GM19397 (cell line): ENCODE measurements at regions not wholly inside any gene's neighbourhood (a gene's known extent, or its start where the extent isn't known, plus 50 kb on each side); places are given as distances from the start of the nearest gene placed in this dataset.
"Not testable (repeated sequence)": the region's sequence is repeated elsewhere in the genome, so short reads cannot be mapped to it uniquely, and the experiment has no call there.

Experiments used
- ATAC-seq: cut with Tn5 transposase; IDR thresholded peaks from one replicate; pipeline ENCODE4 v1.9.1; 2021; ENCODE audit warnings: mild to moderate bottlenecking, moderate library complexity; ENCODE audit not compliant: unreplicated experiment

DNA sequence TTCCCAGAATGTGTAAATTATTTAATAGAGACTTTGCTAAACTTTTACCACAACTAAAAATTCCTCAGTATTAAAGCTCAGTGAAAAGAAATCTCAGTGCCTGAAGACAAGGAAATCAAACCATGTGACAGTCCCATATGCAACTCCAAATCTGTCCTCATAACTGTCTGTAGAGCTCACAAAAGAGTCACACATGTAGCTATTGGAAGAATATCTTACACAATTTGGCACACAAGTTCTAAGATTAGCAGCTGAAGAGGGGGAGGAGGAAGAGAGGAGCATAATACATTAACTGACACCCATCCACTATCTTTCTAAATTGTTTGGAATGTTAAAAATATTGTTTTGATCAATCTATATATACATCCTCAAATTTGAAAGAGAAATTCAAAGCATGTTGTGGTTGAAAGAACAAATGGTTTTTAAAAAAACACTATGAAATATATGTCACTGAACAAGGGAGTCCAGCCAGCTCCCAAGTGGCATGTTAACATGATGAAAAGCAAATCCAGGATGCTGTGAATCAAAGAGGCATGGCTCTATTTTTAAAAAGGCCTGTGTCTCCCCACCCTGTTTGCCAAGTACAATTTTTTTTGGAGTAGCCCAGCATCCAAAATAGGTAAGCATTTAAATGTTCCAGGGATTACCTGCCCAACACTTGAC is 126.3 kb upstream of the NANOGP8 start:
- no peak for ATAC-seq

DNA sequence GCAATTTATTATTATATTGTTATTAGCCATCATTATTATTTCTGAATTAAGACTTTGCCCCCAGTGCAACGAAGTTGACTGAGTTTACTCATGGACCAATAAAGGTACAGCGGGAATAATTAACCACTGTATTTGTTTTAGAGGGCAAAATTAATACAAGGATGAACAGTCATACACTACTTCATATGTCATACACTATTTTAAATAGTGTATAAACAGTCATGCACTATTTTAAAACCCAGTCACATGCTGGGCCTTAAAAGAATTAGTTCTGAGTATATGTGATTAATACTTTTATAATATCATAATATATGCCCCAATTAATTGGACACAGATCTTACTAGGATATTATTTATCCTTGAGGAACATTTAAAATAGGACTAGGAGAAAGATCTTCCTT is 125.3 kb upstream of the NANOGP8 start:
- ATAC-seq: no peak

DNA sequence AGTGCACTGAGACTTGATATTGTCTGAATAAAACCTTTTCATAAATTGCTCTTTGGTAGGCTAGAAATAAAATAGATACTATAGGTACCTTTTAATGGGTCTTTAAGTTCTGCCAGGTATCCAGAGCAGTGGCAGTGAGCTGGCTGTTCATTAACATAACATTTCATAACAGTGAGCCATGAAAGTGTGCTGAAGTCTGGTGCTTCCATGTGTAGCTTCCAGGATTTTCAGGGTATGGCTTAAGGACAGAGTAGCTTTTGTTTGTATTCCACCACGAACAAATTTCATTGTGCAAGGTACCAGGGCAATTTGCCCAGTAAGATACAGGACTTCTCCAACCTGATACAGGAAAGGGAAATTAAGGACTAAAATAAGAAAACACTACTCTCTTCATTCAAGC is 124.7 kb upstream of the NANOGP8 start:
- no peak for ATAC-seq

DNA sequence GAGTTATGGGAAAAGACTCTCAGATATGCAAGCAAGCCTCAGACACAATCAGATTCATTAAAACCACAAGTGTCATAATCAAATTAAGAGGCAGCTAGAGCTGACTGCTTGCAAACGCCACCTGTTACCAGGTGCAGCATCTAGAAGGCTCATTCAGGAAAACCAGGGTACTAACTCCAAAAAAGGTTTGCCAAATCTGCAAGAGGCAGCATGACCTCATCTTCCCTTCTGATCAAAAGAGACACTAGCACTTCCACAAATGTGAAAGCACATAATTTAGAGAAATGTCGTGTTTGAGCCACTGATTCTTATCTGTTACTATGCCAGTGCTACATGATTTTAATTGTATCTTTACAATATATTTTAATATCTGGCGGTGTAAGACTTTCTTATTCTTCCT is 123.3 kb upstream of the NANOGP8 start:
- no peak for ATAC-seq

DNA sequence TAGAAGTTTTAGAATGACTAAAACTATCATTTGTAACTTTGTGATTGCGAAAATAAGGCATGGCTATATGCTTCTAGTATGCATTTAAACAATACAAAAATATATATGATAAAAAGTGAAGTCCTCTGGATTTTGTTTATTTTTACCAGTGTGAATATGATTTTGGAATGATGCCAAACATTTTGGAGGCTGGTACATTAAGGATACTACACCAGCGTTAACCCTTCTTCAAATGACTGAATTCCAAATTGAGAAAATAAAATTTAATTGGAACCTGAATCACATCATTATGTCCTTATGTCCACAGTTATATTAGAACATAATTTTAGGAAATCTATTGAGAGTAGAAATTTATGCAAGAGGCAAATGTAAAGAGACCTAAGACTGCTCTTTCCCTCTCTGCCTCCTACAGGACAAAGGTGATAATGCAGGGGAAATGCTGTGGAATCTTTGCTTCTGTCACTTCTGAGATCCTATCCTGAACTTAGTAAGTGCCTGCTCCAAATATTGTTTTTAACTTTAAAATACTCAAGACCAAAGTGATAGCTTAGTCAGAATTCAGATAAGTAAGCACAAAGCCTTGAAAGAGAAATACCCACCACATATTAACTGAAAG is 121.1 kb upstream of the NANOGP8 start:
- ATAC-seq: no peak

DNA sequence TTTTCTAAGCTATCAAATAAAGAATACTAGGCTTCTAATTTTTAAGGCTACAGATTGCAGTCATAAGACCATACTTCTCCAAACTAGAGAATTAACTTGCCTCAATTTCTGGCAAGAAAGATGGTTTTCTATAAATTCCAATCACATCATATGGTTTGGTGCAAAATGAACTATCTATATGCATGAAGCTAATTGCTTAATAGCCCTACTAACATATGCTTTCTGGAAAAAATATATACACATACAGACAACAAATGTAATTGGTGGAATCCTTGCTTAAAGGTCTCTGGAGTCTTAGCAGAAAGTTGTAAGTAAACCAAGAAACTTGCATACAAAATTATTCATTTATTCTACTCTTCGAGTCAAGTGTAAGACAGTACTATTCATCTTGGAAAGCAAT is 113.1 kb upstream of the NANOGP8 start:
- ATAC-seq: no peak

DNA sequence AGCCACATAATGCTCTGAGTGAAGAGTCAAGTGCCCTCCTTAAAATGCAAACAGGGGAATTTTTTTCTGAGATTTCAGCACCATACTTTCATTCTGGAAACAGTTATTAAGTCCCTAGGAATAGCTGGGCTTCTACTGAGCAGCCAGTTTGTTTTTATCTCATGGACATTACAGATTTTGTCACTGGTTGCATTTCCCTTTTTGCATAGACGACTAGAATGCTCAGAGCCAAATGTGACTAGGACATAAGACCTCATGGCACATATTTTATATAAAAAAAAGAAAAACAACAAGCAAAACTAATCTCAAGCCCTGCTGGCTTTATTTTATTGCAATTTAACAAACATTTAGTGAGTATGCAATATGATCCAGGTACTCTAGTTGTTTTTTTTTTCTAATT is 112.7 kb upstream of the NANOGP8 start:
- no peak for ATAC-seq

DNA sequence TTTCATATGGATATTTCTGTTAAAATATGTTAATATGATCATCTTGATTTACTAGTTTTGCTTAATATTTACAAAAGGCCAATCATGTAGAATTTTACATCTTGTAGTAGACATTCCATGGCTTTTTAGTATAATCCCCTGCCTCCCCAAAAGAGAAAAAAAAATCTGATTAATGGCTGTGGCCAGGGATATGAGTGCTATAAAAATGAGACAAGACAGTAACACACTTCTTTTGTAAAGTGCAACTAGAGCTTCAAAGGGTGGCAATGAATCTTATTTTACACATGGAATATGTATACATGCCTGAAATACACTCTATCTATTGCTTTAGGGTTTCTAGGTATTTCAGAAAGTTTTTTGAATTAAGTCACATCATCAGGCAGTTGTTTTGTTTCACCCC is 112.2 kb upstream of the NANOGP8 start:
- ATAC-seq: no peak

DNA sequence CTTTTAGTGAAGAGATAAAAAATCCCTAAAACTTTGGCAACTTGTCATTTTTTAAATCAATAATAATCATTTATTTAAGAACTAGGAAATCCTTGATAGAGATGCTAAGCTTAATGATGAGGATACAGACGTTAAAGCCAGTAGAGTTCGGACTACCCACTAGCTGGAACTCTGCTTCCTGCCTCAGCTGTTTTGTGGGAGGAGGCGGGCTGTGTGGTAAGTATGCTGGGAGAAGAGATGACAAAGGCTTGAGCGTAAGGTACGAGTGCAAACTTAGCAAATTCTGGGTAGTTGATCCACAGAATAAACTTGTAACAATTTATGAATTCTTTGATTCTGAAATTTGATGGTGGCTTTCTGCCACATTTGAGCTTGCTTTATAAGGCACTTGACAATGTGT is 111.2 kb upstream of the NANOGP8 start:
- no peak for ATAC-seq

DNA sequence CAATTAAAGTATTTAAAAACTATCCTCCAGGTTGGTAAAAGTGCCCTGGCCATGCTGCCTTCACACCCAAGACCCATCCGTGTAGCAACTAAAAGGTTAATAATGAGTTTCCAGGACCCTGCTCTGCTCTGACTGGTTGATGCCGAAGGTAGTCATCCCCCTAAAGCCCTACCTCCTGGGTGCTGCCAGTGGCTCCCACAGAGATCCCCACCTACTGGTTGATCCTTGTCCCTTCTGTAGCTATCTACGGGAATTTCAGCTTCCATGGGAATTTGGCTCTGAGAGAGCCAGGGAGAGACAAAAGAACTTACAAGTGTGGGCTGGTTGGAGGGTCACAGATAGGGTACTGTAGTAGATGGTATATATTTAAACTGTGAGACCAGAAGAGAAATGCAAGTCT is 110.6 kb upstream of the NANOGP8 start:
- ATAC-seq: no peak

DNA sequence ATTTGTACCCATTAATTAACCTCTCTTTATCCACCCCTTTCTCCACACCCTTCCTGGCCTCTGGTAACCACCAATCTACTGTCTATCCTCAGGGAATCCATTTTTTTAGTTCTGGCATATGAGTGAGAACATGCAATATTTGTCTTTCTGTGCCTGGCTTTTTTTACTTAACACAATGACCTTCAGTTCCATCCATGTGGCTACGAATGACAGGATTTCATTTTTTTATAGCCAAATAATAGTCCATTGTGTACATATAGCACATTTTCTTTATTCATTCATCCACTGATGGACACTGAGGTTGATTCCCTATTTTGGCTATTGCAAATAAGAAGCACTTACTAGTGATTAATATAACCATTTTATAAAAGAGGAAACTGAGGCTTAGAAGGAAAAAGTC is 109.9 kb upstream of the NANOGP8 start:
- ATAC-seq: no peak

DNA sequence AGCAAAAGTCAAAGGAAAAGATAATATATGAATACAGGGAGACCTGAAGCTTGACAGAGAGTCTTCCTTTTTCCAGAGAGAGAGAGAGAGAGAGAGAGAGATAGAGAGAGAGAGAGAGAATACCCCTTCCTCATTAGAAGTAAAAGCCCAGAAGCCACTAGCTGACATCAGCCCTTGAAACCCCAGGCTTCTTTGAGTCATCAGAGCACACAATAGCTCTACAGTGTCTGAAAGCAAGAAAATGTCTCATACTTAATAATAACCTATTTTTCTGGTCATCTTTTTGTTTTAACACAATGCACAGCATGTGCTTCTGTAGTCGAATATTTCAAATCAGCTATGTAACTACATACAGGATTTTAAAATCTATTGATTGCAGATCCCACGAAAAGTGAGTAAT is 109.2 kb upstream of the NANOGP8 start:
- no peak for ATAC-seq

DNA sequence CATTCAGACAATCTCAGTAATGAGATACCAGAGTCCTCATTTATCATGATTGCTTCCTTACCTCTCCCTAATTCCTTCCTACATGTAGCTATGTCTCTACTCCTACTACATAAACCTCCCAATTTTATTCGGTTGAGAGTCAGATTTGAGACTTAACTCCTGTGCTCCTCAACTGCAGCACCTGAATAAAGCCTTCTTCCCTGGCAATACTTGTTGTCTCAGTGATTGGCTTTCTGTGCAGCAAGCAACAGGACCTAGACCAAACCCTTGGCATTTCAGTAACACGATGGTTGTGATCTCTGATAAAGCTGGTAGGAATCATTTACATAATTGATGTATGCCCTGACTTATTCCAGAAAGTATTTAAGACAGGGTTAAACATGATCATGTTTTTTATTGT is 106.7 kb upstream of the NANOGP8 start:
- ATAC-seq: no peak

DNA sequence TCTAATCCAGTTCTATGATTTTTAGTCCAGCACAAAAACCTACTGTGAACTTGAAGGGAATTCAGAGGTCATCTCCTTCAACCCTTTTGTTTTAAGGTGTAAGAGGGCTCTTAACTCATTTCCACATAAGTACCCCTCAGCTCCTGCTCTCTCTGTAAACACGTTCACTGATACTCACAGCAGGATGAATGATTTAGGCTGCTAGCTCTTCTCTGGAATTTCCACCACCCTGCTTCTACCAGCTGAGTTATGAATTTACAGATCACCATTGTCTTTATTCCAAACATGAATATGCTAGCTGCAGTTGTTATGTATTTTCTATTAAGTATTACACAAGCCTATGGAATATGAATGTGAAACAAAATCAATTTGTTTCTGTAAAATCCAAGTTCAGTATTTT is 101.3 kb upstream of the NANOGP8 start:
- no peak for ATAC-seq

DNA sequence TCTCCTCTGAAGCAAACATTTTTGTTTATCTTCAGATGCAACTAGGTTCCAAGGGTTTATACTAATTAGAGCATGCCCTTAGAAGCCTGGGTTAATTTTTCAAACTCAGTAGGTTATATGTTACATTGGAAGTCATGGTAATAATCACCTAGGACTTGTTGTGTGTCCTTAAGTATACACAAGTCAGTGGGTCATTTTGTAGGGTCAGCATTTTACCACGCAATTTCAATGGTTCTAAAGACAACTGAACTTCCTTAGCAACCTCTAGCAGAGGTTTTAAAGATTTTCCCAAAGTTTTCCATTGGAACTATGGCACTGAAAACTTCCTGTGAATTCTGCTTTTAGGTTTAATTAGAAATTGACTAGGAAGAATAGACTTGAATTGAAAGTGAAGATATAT is 99.6 kb upstream of the NANOGP8 start:
- no peak for ATAC-seq

DNA sequence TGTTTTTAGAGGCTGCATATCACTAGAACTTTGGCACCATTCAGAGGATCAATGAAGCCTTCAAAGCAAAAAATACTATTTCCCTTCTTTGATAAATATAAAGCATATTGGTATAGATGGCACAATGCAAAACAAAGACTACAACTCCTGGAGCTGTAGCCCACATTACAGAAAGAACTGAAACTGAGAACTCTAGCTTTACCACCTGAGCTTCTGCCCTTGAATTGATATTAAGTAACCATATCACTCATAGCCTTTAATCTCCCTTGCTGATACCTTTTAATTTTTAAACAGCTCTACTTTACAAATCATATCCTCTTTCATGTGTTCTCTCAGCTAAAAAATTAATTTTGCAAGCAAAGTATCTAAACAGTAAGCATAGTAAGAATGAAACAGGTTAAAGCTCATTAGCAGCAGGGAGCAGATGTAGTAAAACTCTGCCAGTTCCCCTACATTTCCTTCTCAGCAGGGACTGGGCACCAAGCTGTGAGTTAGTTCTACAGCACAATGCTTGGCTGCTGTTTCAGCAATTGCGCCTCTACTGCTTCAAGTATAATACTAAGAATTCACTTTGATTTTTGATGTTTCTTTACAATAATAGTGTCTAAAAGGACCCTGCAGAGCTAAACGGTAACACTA is 97.9 kb upstream of the NANOGP8 start:
- ATAC-seq: peak; percentile 81

DNA sequence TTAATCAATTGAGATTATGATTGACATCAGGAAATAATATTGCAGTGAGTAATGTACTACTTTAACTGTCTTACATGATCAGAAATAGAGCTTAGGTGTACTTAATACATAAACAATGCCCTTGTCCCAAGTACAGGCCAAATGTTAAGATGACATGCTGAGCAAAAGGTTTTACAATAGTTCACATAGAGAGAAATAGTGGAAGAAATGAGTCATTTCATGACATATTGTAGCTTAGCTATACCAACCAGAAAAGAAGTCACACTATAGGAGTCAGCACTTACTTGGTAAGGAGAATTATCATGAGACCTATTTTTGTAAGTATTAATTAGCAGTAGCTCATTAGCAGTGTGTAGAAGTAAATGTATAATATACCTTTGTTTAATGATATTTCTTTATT is 96.4 kb upstream of the NANOGP8 start:
- no peak for ATAC-seq

DNA sequence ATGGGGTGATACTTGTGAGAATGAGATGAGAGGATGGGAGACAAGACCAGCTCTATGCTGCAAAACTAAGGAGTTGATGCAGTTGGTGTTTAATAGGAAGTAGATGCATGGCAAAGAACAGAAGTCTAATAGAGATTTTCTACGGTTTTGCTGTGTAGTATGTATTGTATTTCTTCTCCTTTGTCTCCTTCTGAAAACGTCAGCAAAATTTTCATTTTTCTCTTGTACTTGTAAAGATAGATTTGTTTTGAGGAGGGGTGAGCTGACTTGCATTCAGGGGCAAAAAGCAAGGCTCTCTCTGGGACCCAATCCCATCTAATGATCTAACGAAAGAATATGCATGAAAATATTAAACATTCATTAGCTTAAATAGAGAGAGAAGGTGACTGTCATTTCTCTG is 94.6 kb upstream of the NANOGP8 start:
- no peak for ATAC-seq

DNA sequence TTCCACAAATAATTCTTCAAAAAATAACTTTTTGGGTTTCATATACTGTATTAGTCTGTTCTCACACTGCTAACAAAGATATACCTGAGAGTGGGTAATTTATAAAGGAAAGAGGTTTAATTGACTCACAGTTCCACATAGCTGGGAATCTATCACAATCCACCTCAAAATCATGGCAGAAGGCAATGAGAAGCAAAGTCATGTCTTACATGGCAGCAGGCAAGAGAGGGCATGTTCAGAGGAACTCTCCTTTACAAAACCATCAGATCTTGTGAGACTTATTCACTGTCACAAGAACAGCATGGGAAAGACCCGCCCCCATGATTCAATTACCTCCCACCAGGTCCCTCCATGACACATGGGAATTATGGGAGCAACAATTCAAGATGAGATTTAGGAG is 93.1 kb upstream of the NANOGP8 start:
- not testable (repeated sequence) for ATAC-seq

DNA sequence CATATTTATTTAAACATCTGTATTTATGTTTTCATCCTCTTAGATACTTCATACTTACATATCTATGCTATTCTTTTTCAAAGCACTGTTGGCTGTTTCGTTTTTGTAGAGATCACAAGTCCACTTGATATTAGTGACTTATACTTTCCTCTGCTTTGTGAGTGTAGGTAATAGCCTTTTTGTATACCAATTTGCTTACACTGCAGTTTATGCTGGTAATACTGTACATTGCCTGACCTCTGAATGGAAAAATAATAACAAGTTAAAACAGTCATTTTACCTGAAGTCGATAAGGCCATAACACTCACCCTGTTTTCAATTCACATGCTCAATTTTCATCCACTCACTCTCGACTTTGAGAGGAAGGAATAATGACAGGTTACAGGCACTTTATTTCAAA is 89.9 kb upstream of the NANOGP8 start:
- ATAC-seq: no peak

DNA sequence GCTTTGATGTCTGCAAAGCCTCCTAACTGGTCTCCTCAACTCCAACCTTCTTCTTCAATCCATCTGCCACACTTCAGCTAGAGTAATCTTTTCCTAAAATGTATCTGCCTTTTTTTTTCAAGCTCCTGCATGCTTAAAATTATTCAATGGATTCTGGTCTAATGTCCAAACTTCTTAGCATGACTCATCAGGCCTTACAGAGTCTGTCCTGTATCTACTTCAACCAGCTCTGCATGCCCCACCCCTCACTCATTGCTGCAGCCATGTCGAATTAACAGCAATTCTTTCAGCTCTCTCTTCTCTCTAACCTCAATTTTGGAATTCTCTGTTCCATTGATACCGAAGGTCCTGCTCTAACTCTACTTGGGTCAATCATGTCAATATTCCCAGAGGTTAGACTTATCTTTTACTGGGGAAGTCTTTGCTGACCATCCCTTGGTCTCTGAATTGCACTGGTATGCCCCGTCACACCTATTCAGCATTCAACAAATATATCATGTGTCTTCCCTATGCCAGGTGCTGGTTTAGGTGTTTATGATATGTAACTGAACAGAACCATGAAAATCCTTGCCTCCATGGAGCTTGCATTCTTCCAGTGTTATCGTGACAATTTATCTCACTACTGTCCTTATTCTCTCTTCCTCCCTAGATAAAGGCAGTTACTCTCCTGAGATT is 88.5 kb upstream of the NANOGP8 start:
- no peak for ATAC-seq

DNA sequence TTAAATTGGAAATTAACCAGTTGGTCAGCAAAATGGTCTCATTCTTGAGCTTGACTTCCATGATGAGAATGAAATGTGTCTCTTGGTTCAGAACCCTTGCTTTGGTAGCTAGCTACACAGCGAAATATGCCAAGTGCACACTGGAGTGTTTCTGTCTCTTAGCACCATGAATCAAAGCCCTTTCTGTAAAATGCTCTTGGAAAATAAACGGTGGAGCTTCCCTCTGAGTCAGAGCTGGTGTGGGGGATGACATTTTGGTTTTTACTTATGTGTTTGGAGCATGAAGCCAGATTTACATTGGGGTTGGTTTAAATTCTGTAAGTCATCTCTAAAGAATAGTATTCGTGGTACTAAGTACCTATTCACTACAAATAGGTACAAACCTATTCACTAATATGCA is 85.1 kb upstream of the NANOGP8 start:
- ATAC-seq: no peak
